ENCODE measurements at regions not wholly inside any gene's neighbourhood (a gene's known extent, or its start where the extent isn't known, plus 50 kb on each side); places are given as distances from the start of the nearest gene placed in this dataset.

GRCh38 chr3:84275532-84275931 is 683.3 kb upstream of the CADM2 start:
- TF ChIP-seq CTCF (conservative IDR thresholded peaks at IDR 0.05 in 1 of 2, IDR thresholded peaks at IDR 0.05 in 1 of 2; ENCODE audit: low read depth in 1 of 2, low read length in 2 of 2) (no peak), EZH2 (IDR thresholded peaks at IDR 0.05; ENCODE audit: low read length, missing control alignments) (no peak)

All from fibroblast of lung (primary cell).